ENCODE measurements at regions not wholly inside any gene's neighbourhood (a gene's known extent, or its start where the extent isn't known, plus 50 kb on each side); places are given as distances from the start of the nearest gene placed in this dataset.

- DNase-seq = no peak
These were observed 482.5 kb upstream of the FAT3 start for GRCh38 chr11:91742155-91742554.

DNA sequence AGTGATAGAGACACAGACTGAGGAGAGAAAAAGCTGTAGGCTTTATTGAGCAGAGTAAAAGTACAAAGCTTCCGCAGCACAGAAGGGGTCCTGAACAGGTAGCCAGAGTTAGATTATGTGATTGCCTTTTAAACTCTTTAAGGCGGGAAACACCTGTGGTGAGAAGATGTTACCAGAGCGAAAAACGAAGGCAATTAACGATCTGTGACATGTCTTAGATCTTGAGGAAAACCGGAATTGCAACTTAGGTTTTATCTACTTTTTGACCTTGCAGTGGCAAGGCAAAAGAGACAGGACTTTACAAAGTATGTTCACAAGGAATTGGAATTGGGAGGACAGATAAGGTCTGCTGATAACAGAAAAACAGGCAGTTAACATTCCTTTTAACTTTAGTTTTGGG lies 493.6 kb upstream of the FAT3 start:
- no peak for DNase-seq

GRCh38 chr11:91730620-91731019 lies 494.0 kb upstream of the FAT3 start:
- no peak for DNase-seq

DNA sequence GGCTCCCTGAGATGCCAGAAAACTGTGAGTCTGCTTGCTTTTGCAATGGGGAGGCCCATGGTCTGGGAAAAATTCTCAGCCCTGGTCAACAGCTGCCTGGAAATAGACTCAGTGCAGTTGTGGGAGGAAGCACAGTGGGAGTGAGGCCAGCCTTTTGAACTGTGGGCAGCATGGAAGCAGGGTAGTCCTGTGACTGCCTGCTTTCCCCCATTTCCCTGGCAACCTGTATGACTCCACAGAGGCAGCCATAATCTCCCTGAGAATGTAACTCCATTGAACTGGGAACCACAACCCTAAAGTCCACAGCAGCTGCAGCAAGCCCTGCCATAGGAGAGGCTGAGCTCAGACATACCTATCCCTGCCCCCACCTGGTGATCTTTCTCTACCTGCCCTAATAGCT lies 494.6 kb upstream of the FAT3 start:
- no peak for DNase-seq

DNA sequence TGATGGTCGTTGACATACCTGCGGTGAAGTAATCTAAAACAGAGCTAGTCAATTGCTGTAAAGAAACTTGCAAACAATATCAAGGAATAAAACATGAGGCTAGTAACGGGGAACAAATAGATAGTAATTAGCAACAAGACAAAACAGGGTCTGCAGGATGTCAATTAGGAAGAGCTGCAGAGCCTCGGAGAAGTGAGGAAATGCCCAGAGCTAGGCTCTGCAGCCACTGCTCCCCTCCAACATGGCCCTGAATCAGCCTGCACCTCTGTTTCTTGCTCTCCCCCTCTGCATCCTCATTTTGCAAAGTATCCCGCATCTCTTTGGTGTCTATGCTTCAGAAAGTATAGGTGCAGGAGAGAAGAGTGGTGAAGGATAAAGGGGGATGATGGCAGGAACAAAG lies 507.4 kb upstream of the FAT3 start:
- DNase-seq = no peak

DNA sequence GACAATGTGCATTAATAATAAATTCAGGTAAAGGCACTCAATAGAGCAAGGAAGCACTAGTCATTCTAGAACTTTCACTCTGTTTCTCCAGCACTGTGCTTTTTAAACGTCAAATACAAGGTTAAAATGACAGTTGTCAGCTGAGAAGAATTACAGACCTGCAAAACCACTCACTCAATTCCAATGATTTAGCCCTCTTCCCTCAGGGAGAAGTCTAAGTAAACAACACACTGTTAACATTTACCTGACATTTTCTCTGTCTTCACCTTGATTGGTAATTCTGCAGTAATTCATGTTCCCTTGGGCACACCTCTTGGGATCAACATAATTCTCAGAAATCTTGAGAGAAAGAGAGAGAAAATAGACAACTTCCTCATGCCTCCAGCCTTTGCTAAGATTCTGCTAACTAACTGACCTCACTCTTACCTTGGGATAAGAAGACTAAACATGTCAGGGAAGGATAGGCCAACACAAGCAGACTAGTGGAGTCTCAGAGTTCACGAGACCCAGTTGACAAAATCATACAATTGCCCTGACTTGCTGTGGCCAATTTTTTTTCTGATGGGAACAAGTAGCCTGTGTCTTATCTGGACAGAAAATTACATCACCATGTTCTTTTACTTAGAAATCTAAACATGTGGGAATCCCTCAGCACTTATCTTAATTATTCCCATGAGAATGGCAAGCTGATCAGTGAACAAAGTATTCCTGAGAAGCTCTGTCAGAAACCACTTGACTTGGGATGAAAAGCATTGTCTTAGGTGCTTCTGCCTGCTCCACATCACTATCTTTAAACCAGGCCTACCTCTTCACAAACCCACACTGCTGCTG lies 516.8 kb upstream of the FAT3 start:
- no peak for DNase-seq

- no peak for DNase-seq
These were observed 521.6 kb upstream of the FAT3 start for GRCh38 chr11:91703042-91703441.

DNA sequence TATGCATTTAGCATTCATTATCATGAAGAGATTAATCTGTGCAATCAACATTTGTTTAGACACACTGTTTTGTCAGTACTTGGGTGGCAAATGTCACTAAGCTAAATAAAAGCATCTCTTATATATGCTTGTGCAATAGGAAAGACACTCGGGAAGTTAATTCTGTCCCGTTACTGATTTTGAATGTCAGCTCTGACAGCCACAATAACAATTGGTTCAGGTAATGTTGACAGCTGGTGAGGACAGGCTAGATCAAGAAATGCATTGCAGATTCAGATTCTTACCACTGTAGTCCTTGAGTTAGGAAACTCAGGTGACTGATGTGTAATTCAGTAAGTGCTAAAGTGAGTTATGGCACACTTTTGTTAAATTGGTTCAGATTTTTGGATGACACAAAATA lies 523.8 kb upstream of the FAT3 start:
- no peak for DNase-seq

GRCh38 chr11:91698845-91699244 lies 525.8 kb upstream of the FAT3 start:
- no peak for DNase-seq

DNA sequence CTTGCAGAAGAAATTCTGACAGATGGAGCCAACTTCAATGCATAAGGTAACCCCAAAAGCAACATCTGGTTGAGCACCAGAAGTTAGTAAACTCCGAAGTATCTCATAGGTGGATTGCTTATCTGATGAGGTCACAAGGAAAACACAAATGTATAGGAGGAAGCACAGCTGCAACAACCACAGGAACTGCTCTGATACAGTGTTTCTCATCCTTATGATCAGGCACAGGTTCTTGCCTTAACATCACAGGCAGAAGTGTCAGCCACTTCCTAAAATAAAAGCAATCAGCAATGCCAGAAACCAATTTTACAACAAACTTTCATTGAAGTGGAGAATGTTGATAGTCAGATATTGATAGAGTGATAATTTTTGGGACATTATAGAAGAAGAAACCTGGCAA lies 530.3 kb upstream of the FAT3 start:
- DNase-seq = no peak

DNA sequence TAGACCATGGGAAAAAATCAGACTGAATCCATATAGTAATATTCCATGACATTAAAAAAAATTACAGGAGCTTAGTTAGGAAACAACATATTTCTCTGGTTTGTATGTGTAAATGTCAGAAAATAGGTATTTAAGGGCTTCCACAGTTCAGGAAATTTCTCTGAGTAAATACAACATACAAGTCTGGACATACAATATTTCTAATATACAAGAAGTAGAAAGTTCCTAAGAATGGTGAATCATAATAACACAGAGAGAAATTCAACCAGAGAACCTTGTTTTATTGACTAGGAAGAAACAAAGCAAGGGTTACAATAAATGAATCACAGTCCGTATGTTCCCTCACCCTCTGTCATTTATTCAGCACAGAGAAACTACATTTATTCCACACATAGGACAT lies 532.7 kb upstream of the FAT3 start:
- DNase-seq = no peak

GRCh38 chr11:91688672-91689071 lies 535.9 kb upstream of the FAT3 start:
- no peak for DNase-seq

DNA sequence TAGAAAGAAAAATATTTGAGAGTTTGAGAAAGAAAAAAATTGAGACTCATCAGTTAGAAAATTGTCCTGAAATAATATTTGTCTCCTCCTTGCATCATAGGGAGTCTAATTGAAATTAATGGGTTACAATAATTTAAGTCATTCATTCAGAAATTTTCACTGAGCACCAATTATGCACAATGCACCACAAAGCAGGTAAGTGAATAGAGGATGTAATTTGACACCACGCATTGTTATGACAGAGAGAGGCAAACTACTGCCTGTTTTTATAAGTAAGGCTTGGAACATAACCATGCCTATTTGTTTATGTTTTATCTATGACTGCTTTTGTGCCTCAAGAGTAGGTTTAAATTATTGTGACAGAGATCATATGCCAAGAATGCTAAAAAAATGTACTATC lies 537.9 kb upstream of the FAT3 start:
- DNase-seq = no peak

DNA sequence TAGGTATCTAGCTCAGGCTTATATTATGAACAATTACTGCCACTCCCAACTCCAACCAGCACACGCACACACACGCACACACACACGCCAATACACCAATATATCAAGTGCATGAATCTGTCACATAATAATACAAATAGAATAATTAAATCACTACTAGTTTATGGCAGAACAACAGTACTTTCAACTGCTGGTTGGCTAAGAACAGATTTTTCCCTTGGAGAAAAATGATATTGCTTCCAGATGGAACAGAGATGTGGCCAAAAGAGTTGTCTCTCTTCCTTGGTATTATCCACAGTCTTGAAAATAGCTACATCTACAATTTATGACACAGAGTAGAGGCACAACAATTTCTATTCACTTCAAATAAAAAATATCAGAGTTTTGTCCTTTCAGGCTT lies 538.3 kb upstream of the FAT3 start:
- no peak for DNase-seq

DNA sequence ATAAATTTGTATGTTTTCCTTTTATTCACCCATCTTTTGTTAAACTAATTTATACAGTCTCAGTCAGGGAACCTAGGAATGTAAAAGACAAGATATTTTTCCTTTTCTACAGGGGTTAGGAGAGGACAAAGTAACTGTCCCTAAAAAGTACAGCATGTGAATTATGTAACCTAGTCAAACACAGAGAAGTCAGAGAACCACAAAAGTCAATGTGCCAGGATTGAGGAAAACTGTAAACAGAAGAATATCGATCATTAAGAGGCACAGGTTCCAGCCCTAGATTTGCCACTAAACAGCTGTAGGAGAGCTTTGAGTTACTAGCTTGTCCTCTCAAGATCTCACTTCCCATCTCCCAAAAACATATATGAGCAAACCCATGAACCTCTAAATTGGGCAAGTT lies 550.9 kb upstream of the FAT3 start:
- DNase-seq = no peak

GRCh38 chr11:91664521-91664920 lies 560.1 kb upstream of the FAT3 start:
- no peak for DNase-seq

GRCh38 chr11:91660036-91660435 lies 564.6 kb upstream of the FAT3 start:
- DNase-seq = no peak

GRCh38 chr11:91654686-91655085 lies 569.9 kb upstream of the FAT3 start:
- DNase-seq = no peak

DNA sequence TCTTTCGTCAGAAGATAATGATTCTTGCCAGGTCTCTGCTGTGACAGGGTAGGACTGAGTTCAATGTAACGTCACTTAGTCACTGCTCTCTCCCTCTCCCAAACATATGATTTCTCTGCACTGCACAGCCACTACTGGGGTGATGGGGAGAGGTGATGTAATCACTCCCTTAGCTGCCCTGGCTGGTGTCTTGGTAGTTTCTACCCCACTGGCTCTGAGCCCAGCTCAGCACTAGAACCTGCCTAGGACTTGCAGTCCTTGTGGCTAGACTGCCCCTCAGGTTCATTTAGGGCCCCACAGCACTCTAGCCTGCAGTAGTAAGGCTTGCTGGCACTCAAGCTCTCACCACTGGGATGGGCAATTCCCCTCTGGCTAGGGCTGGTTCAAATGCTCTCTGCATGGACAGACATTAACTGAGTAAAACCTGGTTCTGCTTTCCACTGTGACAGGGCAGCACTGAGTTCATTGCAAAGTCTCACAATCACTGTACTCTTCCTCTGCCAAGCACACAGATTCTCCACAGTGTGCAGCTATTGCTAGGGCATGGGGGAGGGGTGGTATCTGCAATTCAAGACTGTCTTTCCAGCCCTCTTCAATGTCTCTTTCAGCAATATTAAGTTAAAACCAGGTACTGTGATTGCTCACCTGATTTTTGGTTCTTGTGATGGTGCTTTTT lies 571.4 kb upstream of the FAT3 start:
- DNase-seq = no peak

DNA sequence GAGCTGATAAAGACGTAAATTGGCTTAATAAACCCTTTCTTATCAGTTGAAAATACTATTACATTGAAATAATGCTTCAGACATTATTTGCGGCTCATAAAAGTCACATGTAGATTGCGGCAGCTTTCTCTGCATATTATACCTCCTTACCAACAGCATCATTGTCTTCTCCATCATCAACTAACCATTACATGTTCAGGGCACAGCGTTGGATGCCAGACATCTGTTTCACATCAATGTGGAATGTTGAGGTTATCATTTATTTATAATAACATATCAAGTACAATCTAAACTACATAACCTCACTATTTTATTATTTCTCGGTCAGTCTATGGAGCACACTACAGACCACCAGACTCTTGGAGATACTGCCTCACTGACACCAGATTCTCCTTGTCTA lies 573.8 kb upstream of the FAT3 start:
- DNase-seq = no peak

DNA sequence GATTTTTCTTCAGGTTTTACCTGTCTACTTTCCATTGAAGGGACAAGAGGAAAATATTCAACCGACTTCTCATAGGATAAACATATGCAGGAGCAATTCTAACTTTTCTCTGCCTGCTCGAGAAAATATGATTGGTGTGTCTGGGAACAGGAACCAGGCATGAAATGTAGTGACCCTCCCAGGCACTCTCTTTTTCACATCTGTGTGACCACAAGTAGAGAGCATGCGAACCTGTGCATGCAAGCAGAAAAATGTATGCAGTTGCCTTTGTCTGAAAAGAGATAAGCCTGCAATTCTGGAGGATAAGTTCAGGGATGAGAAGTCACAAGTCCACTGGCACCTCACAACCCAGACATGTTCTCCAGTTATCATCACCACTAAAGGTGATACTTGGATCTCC lies 583.5 kb upstream of the FAT3 start:
- no peak for DNase-seq

- DNase-seq = no peak
These were observed 585.3 kb upstream of the FAT3 start for GRCh38 chr11:91639359-91639758.

GRCh38 chr11:91630916-91631673 lies 593.5 kb upstream of the FAT3 start:
- DNase-seq = no peak

DNA sequence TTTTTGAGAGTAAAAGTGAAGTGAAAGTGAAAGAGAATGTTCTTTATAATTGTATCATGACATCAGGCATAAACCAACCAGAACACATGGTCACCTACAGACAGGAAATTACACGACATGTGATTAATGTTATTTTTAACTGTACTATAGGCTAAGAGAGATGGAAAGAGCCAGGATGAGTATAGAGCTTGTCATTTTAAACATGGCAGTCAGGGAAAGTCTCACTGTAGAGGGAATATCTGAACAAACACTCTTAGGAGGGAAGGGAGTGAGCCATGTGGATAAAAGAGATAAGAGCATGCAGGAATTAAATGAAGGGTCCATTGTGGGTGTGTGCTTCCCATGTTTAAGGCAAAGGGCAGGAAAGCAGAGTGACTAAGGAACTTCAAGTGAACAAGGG lies 599.1 kb upstream of the FAT3 start:
- DNase-seq = no peak

Measured in activated naive CD4-positive, alpha-beta T cell treated with anti-CD3 and anti-CD28 coated beads, Interleukin-2, amount 50 U/mL, for 16 hours (primary cell).